Neural progenitor cell (in vitro differentiated cells): ENCODE measurements at regions not wholly inside any gene's neighbourhood (a gene's known extent, or its start where the extent isn't known, plus 50 kb on each side); places are given as distances from the start of the nearest gene placed in this dataset.

Experiments
- DNase-seq: peaks from one replicate; pipeline ENCODE4 v3.0.0-alpha.2; 2016; ENCODE audit warnings: low spot score
- H2AFZ ChIP-seq: fragments of 200-600 bp; sonication (generic); replicated peaks from 2 replicates; pipeline ENCODE4 v1.6.1; 2016; ENCODE audit warnings: antibody characterized with exemption
- H3F3A ChIP-seq: fragments of 200-600 bp; sonication (generic); 2 replicates; pipeline ENCODE4 v1.6.1; 2016; ENCODE audit warnings: antibody characterized with exemption, low read depth
- H3K27ac ChIP-seq: fragments of 200-600 bp; sonication (generic); 2 replicates; pipeline ENCODE4 v1.5.1; 2016; ENCODE audit warnings: mild to moderate bottlenecking
- H3K27me3 ChIP-seq: fragments of 200-600 bp; sonication (generic); 2 replicates; pipeline ENCODE4 v1.6.1; 2016; ENCODE audit warnings: mild to moderate bottlenecking, moderate library complexity
- H3K36me3 ChIP-seq: fragments of 200-600 bp; sonication (generic); 2 replicates; pipeline ENCODE4 v1.5.1; 2016
- H3K4me1 ChIP-seq: fragments of 200-600 bp; sonication (generic); 2 replicates; pipeline ENCODE4 v1.6.1; 2016; ENCODE audit warnings: mixed run types
- H3K4me2 ChIP-seq: fragments of 200-600 bp; sonication (generic); 2 replicates; pipeline ENCODE4 v1.6.1; 2016
- H3K4me3 ChIP-seq: fragments of 200-600 bp; sonication (generic); 2 replicates; pipeline ENCODE4 v1.5.1; 2016
- H3K79me2 ChIP-seq: fragments of 200-600 bp; sonication (generic); 2 replicates; pipeline ENCODE4 v1.6.1; 2016; ENCODE audit warnings: low read depth
- H3K9ac ChIP-seq: fragments of 200-600 bp; sonication (generic); 2 replicates; pipeline ENCODE4 v1.6.1; 2016
- H3K9me3 ChIP-seq: fragments of 200-600 bp; sonication (generic); 2 replicates; pipeline ENCODE4 v1.5.1; 2016; ENCODE audit warnings: low read depth
- H4K20me1 ChIP-seq: fragments of 200-600 bp; sonication (generic); 2 replicates; pipeline ENCODE4 v1.6.1; 2016; ENCODE audit warnings: low read depth
- H3K27ac Mint-ChIP-seq: 3 replicates; pipeline ENCODE4 v1.8.0; 2021; ENCODE audit warnings: mixed read lengths
- H3K27me3 Mint-ChIP-seq: 2 replicates; pipeline ENCODE4 v1.8.0; 2022; ENCODE audit warnings: low read depth, mild to moderate bottlenecking, inconsistent platforms, moderate library complexity, mixed read lengths; ENCODE audit not compliant: insufficient read depth
- H3K36me3 Mint-ChIP-seq: 3 replicates; pipeline ENCODE4 v1.8.0; 2021; ENCODE audit warnings: mixed read lengths
- H3K4me1 Mint-ChIP-seq: 3 replicates; pipeline ENCODE4 v1.8.0; 2021; ENCODE audit warnings: mixed read lengths
- H3K4me3 Mint-ChIP-seq: 3 replicates; pipeline ENCODE4 v1.8.0; 2021; ENCODE audit warnings: mild to moderate bottlenecking, moderate library complexity, mixed read lengths
- H3K9me3 Mint-ChIP-seq: 3 replicates; pipeline ENCODE4 v1.8.0; 2020; ENCODE audit warnings: mixed read lengths
- CTCF ChIP-seq: fragments of 200-600 bp; sonication (generic); IDR thresholded peaks from 2 replicates; pipeline ENCODE4 v1.5.1; 2017; ENCODE audit warnings: antibody characterized with exemption, mild to moderate bottlenecking
- EZH2 ChIP-seq: fragments of 200-600 bp; sonication (generic); IDR thresholded peaks from 2 replicates; pipeline ENCODE4 v1.6.1; 2017; ENCODE audit warnings: antibody characterized with exemption, mild to moderate bottlenecking, moderate library complexity
- EZH2phosphoT487 ChIP-seq: fragments of 200-600 bp; sonication (generic); IDR thresholded peaks from 2 replicates; pipeline ENCODE4 v1.6.1; 2017; ENCODE audit warnings: antibody characterized with exemption

GRCh38 chr12:124492879-124493808, 74.3 kb downstream of the NCOR2 start:
- H3K4me3 ChIP-seq: no peak overlapping the region
- H3K27me3 Mint-ChIP-seq: no peaks in the 10 kb centered on the region
- H3F3A ChIP-seq: no peaks in the 10 kb centered on the region
- no peak overlapping the region for H2AFZ ChIP-seq
- H3K79me2 ChIP-seq: peaks cover 86% of the 10 kb centered on the region
- H4K20me1 ChIP-seq: peaks cover 93% of the 10 kb centered on the region
- H3K9ac ChIP-seq: peak overlapping the region; percentile 20
- H3K4me3 Mint-ChIP-seq: no peak overlapping the region
- no peak for TF ChIP-seq CTCF
- no peak for DNase-seq
- H3K27ac Mint-ChIP-seq: no peak overlapping the region
- no peaks in the 10 kb centered on the region for H3K9me3 ChIP-seq
- peaks cover 2% of the 10 kb centered on the region for H3K36me3 Mint-ChIP-seq
- no peak overlapping the region for H3K4me2 ChIP-seq
- H3K9me3 Mint-ChIP-seq: no peaks in the 10 kb centered on the region
- peaks cover 2% of the 10 kb centered on the region for H3K4me1 ChIP-seq
- peaks cover 21% of the 10 kb centered on the region for H3K4me1 Mint-ChIP-seq
- no peaks in the 10 kb centered on the region for H3K27me3 ChIP-seq
- H3K27ac ChIP-seq: no peak overlapping the region
- no peaks in the 10 kb centered on the region for H3K36me3 ChIP-seq

- Histone ChIP-seq H3K9me3 (no peaks in the 10 kb centered on the region), H3K4me1 (peaks cover 2% of the 10 kb centered on the region), H3K4me3 (no peak overlapping the region), H3K27ac (no peak overlapping the region), H3K4me2 (no peak overlapping the region), H3F3A (no peaks in the 10 kb centered on the region), H2AFZ (no peak overlapping the region), H3K27me3 (no peaks in the 10 kb centered on the region), H4K20me1 (peaks cover 93% of the 10 kb centered on the region), H3K9ac (no peak overlapping the region), H3K79me2 (peaks cover 86% of the 10 kb centered on the region), H3K36me3 (no peaks in the 10 kb centered on the region)
- no peak overlapping the region for H3K27ac Mint-ChIP-seq
- no peak for TF ChIP-seq EZH2phosphoT487
- TF ChIP-seq CTCF: no peak
- TF ChIP-seq EZH2: no peak
- peaks cover 21% of the 10 kb centered on the region for H3K4me1 Mint-ChIP-seq
- H3K27me3 Mint-ChIP-seq: no peaks in the 10 kb centered on the region
- no peak overlapping the region for H3K4me3 Mint-ChIP-seq
- H3K36me3 Mint-ChIP-seq: peaks cover 2% of the 10 kb centered on the region
- no peak for DNase-seq
- H3K9me3 Mint-ChIP-seq: no peaks in the 10 kb centered on the region
These were observed 75.5 kb downstream of the NCOR2 start for GRCh38 chr12:124491856-124492420.

GRCh38 chr12:124491310-124491709, 76.1 kb downstream of the NCOR2 start:
- Mint-ChIP-seq H3K9me3 (no peaks in the 10 kb centered on the region), H3K4me3 (no peak overlapping the region), H3K36me3 (peaks cover 2% of the 10 kb centered on the region), H3K4me1 (peaks cover 18% of the 10 kb centered on the region), H3K27me3 (no peaks in the 10 kb centered on the region), H3K27ac (no peak overlapping the region)
- TF ChIP-seq EZH2phosphoT487 (no peak), EZH2 (no peak), CTCF (no peak)
- no peak overlapping the region for H2AFZ ChIP-seq
- no peaks in the 10 kb centered on the region for H3K36me3 ChIP-seq
- H3K9ac ChIP-seq: no peak overlapping the region
- H3K9me3 ChIP-seq: no peaks in the 10 kb centered on the region
- peaks cover 93% of the 10 kb centered on the region for H4K20me1 ChIP-seq
- H3K4me1 ChIP-seq: peaks cover 2% of the 10 kb centered on the region
- H3K4me3 ChIP-seq: no peak overlapping the region
- DNase-seq: no peak
- no peak overlapping the region for H3K4me2 ChIP-seq
- no peaks in the 10 kb centered on the region for H3K27me3 ChIP-seq
- no peaks in the 10 kb centered on the region for H3F3A ChIP-seq
- H3K27ac ChIP-seq: no peak overlapping the region
- peaks cover 83% of the 10 kb centered on the region for H3K79me2 ChIP-seq
